Loucy (cell line): ENCODE measurements at regions not wholly inside any gene's neighbourhood (a gene's known extent, or its start where the extent isn't known, plus 50 kb on each side); places are given as distances from the start of the nearest gene placed in this dataset.

ENCODE experiments used
- H2AFZ ChIP-seq: fragments of 200-600 bp; sonication (generic); 2 replicates; pipeline ENCODE4 v1.6.0; 2016; ENCODE audit warnings: antibody characterized with exemption, mild to moderate bottlenecking, low read length, moderate library complexity
- H3F3A ChIP-seq: fragments of 200-600 bp; 2 replicates; pipeline ENCODE4 v1.6.0; 2016; ENCODE audit warnings: antibody characterized with exemption, low read depth, mild to moderate bottlenecking
- H3K27me3 ChIP-seq: fragments of 200-600 bp; sonication (generic); 2 replicates; pipeline ENCODE4 v1.6.1; 2014; ENCODE audit warnings: low read length, mild to moderate bottlenecking; ENCODE audit not compliant: insufficient read depth, poor library complexity, severe bottlenecking
- H3K36me3 ChIP-seq: fragments of 200-600 bp; sonication (generic); 2 replicates; pipeline ENCODE4 v1.6.1; 2016; ENCODE audit warnings: low read length; ENCODE audit not compliant: insufficient read depth
- H3K4me1 ChIP-seq: fragments of 200-600 bp; sonication (generic); 2 replicates; pipeline ENCODE4 v1.5.1; 2014; ENCODE audit warnings: low read length, mild to moderate bottlenecking; ENCODE audit not compliant: insufficient read depth, poor library complexity, severe bottlenecking
- H3K4me2 ChIP-seq: fragments of 200-600 bp; sonication (generic); 2 replicates; pipeline ENCODE4 v1.6.0; 2014; ENCODE audit warnings: antibody characterized with exemption, low read length, low read depth, mild to moderate bottlenecking; ENCODE audit not compliant: poor library complexity, severe bottlenecking
- H3K4me3 ChIP-seq: fragments of 200-600 bp; sonication (generic); 2 replicates; pipeline ENCODE4 v1.5.1; 2014; ENCODE audit warnings: low read length, mild to moderate bottlenecking, mixed read lengths; ENCODE audit not compliant: poor library complexity, severe bottlenecking
- H3K79me2 ChIP-seq: fragments of 200-600 bp; sonication (generic); 2 replicates; pipeline ENCODE4 v1.6.1; 2014; ENCODE audit warnings: low read length; ENCODE audit not compliant: insufficient read depth
- H3K9ac ChIP-seq: fragments of 200-600 bp; sonication (generic); 2 replicates; pipeline ENCODE4 v1.6.0; 2014; ENCODE audit warnings: mild to moderate bottlenecking, low read depth, low read length, moderate library complexity; ENCODE audit not compliant: poor library complexity, severe bottlenecking
- H3K9me2 ChIP-seq: fragments of 200-600 bp; sonication (generic); replicated peaks from 2 replicates; pipeline ENCODE4 v1.6.1; 2016; ENCODE audit warnings: low read depth, low read length, mixed read lengths
- H3K9me3 ChIP-seq: fragments of 200-600 bp; sonication (generic); 2 replicates; pipeline ENCODE4 v1.6.1; 2014; ENCODE audit warnings: mild to moderate bottlenecking, antibody characterized with exemption, low read length, low read depth; ENCODE audit not compliant: insufficient read depth
- H4K20me1 ChIP-seq: fragments of 200-600 bp; sonication (generic); 2 replicates; pipeline ENCODE4 v1.6.0; 2014; ENCODE audit warnings: antibody characterized with exemption, low read length, mild to moderate bottlenecking; ENCODE audit not compliant: insufficient read depth, poor library complexity, severe bottlenecking
- EZH2phosphoT487 ChIP-seq: fragments of 200-600 bp; IDR thresholded peaks from 2 replicates; pipeline ENCODE4 v1.6.1; 2018; ENCODE audit warnings: antibody characterized with exemption, mild to moderate bottlenecking, moderate library complexity, borderline replicate concordance
- TF ChIP-seq, protein P1 (sequence below): fragments of 200-600 bp; sonication (generic); conservative IDR thresholded peaks from 2 replicates; pipeline ENCODE4 v1.5.1; 2014; ENCODE audit warnings: mild to moderate bottlenecking, antibody characterized with exemption, low read length

DNA sequence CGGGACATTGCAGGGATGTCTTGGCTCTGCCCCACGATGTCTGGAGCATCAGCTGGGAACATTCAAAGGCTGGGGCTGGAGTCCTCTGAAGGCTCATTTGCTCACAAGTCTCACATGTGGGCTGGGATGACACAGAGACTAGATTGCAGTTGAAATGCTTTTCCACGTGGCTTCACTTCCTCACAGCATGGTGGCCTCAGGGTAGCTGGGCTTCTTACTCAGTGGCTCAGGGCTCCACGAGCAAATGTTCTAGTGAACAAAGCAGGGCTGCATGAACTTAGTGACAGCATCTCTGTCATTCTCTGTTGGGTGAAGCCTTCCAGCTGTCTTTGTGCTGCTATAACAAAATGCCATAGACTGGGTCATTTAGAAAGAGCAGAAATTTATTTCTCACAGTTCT lies 247.0 kb upstream of the POU3F1 start:
- H3K36me3 ChIP-seq: no peaks in the 10 kb centered on the region
- no peaks in the 10 kb centered on the region for H3K9me2 ChIP-seq
- no peaks in the 10 kb centered on the region for H4K20me1 ChIP-seq
- no peaks in the 10 kb centered on the region for H3K4me1 ChIP-seq
- no peak overlapping the region for H2AFZ ChIP-seq
- no peaks in the 10 kb centered on the region for H3F3A ChIP-seq
- H3K79me2 ChIP-seq: no peaks in the 10 kb centered on the region
- no peaks in the 10 kb centered on the region for H3K9me3 ChIP-seq
- TF ChIP-seq, protein P1, sequence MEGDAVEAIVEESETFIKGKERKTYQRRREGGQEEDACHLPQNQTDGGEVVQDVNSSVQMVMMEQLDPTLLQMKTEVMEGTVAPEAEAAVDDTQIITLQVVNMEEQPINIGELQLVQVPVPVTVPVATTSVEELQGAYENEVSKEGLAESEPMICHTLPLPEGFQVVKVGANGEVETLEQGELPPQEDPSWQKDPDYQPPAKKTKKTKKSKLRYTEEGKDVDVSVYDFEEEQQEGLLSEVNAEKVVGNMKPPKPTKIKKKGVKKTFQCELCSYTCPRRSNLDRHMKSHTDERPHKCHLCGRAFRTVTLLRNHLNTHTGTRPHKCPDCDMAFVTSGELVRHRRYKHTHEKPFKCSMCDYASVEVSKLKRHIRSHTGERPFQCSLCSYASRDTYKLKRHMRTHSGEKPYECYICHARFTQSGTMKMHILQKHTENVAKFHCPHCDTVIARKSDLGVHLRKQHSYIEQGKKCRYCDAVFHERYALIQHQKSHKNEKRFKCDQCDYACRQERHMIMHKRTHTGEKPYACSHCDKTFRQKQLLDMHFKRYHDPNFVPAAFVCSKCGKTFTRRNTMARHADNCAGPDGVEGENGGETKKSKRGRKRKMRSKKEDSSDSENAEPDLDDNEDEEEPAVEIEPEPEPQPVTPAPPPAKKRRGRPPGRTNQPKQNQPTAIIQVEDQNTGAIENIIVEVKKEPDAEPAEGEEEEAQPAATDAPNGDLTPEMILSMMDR: no peak
- TF ChIP-seq EZH2phosphoT487: no peak
- no peak overlapping the region for H3K4me2 ChIP-seq
- H3K27me3 ChIP-seq: no peaks in the 10 kb centered on the region
- no peak overlapping the region for H3K9ac ChIP-seq
- no peak overlapping the region for H3K4me3 ChIP-seq

- TF ChIP-seq, protein P1: no peak
- TF ChIP-seq EZH2phosphoT487: no peak
- no peaks in the 10 kb centered on the region for H3F3A ChIP-seq
- H3K79me2 ChIP-seq: no peaks in the 10 kb centered on the region
- H3K4me2 ChIP-seq: no peak overlapping the region
- H3K4me1 ChIP-seq: no peaks in the 10 kb centered on the region
- H4K20me1 ChIP-seq: no peaks in the 10 kb centered on the region
- no peak overlapping the region for H3K9ac ChIP-seq
- no peaks in the 10 kb centered on the region for H3K9me2 ChIP-seq
- H3K9me3 ChIP-seq: no peaks in the 10 kb centered on the region
- H3K27me3 ChIP-seq: no peaks in the 10 kb centered on the region
- H3K4me3 ChIP-seq: no peak overlapping the region
- H3K36me3 ChIP-seq: no peaks in the 10 kb centered on the region
- no peak overlapping the region for H2AFZ ChIP-seq
Observed at GRCh38 chr1:38292969-38293368, 246.4 kb upstream of the POU3F1 start.

DNA sequence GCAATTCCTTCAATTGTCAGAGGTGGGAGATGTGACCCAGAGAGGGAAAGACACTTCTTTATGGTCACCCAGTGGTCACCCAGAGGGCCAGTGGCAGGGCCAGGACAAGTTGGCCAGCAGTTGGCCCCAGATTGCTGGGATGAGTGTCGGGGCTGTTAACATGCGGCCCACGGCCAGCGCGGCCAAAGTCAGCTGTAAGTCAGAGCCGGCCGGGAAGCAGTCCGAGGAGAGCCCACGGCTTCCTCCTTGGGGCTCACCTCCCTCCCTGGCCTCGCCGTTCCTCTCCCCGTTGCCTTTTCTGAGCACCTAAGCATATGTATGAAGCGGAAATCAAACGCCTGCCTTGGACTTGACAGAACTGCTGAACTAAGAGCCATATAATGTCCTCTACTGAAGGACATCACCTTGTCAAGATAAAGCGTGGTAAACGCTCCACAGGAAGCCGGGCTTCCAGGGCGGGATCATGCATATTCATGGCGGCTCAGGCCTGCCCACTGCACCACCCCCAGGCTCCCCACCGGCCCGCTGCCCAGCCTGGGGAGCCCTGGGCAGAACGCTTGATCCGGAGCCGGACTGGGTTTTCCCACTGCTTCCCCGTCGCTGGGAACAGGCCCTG lies 245.4 kb upstream of the POU3F1 start:
- no peaks in the 10 kb centered on the region for H4K20me1 ChIP-seq
- no peaks in the 10 kb centered on the region for H3K27me3 ChIP-seq
- no peak overlapping the region for H3K4me2 ChIP-seq
- no peaks in the 10 kb centered on the region for H3K79me2 ChIP-seq
- H3K9me3 ChIP-seq: no peaks in the 10 kb centered on the region
- no peaks in the 10 kb centered on the region for H3K36me3 ChIP-seq
- no peaks in the 10 kb centered on the region for H3K4me1 ChIP-seq
- no peak overlapping the region for H3K4me3 ChIP-seq
- H3K9ac ChIP-seq: no peak overlapping the region
- no peaks in the 10 kb centered on the region for H3F3A ChIP-seq
- no peak overlapping the region for H2AFZ ChIP-seq
- no peaks in the 10 kb centered on the region for H3K9me2 ChIP-seq
- TF ChIP-seq, protein P1: no peak
- no peak for TF ChIP-seq EZH2phosphoT487
